ENCODE measurements at regions not wholly inside any gene's neighbourhood (a gene's known extent, or its start where the extent isn't known, plus 50 kb on each side); places are given as distances from the start of the nearest gene placed in this dataset.
"Not testable (repeated sequence)": the region's sequence is repeated elsewhere in the genome, so short reads cannot be mapped to it uniquely, and the experiment has no call there.

DNA sequence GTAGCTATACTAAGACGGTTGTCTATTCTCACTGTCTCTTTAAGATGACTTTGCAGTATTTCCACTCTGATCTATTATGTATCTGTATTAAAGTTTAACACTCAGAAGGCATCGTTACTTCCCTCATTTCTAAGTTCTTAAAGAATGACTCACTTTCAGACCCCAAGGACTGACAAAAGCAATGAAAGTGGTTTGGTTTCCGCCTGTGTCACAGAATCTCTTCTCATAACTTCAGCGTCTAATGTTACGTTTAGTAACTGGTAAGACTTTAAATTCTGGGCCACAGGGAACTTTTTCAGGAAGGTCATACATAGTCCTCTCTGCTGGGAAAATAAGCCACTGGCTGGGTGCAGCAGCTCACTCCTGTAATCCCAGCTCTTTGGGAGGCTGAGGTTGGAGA lies 892.0 kb upstream of the AUTS2 start:
- Mint-ChIP-seq H3K4me3 (no peak overlapping the region), H3K27me3 (no peaks in the 10 kb centered on the region), H3K9me3 (peaks cover 0 to 29% (median 15%) of the 10 kb centered on the region in 8 donors), H3K27ac (no peak overlapping the region), H3K36me3 (no peaks in the 10 kb centered on the region), H3K4me1 (no peaks in the 10 kb centered on the region)
- no peaks in the 10 kb centered on the region for H3K36me3 ChIP-seq (ENCODE audit: insufficient read depth, low read length)
- no peak for DNase-seq
- ChIA-PET CTCF (ENCODE audit: partially characterized antibody) (no interaction called here), POLR2A (ENCODE audit: partially characterized antibody) (no interaction called here)
- no peaks in the 10 kb centered on the region for H3K9me3 ChIP-seq (ENCODE audit: control insufficient read depth in 1 of 2, low read length in 2 of 2)
- no peak overlapping the region for H3K4me3 ChIP-seq (ENCODE audit: low read length in 2 of 2)
- no peaks in the 10 kb centered on the region for H3K4me1 ChIP-seq (ENCODE audit: insufficient read depth, low read length)
- H3K27ac ChIP-seq (ENCODE audit: low read depth, low read length) = no peak overlapping the region
- H3K27me3 ChIP-seq (ENCODE audit: insufficient read depth, low read length) = no peaks in the 10 kb centered on the region
- intact Hi-C loops (cut with micrococcal nuclease) = no loop called here

DNA sequence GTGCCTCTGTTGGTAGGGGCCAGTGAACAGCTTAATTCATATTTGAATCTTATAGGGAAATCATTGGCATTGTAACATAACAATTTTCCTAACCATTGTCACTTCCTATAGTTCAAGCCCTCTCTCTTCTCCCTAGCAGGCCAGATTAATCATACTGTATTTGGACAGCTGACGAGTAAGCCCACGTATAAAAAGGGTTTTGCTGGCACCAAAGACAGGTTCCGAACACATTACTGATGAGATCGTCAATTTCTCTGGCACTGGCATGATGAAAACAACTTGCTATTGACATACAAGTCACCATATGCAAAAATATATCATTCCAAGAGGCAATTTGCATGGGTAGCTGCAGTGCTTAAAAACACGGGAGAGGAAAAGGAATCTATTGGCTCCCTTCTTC lies 891.1 kb upstream of the AUTS2 start:
- no peaks in the 10 kb centered on the region for H3K27me3 ChIP-seq (ENCODE audit: insufficient read depth, low read length)
- no peaks in the 10 kb centered on the region for H3K4me1 Mint-ChIP-seq
- no peak overlapping the region for H3K4me3 Mint-ChIP-seq
- H3K27ac ChIP-seq (ENCODE audit: low read depth, low read length) = no peak overlapping the region
- H3K4me1 ChIP-seq (ENCODE audit: insufficient read depth, low read length) = no peaks in the 10 kb centered on the region
- peaks cover 0 to 32% (median 15%) of the 10 kb centered on the region in 8 donors for H3K9me3 Mint-ChIP-seq
- H3K9me3 ChIP-seq (ENCODE audit: control insufficient read depth in 1 of 2, low read length in 2 of 2) = no peaks in the 10 kb centered on the region
- ChIA-PET CTCF (ENCODE audit: partially characterized antibody) (no interaction called here), POLR2A (ENCODE audit: partially characterized antibody) (no interaction called here)
- DNase-seq = no peak
- no peaks in the 10 kb centered on the region for H3K27me3 Mint-ChIP-seq
- H3K27ac Mint-ChIP-seq = no peak overlapping the region
- no peaks in the 10 kb centered on the region for H3K36me3 ChIP-seq (ENCODE audit: insufficient read depth, low read length)
- H3K36me3 Mint-ChIP-seq = no peaks in the 10 kb centered on the region
- intact Hi-C loops (cut with micrococcal nuclease) = no loop called here
- no peak overlapping the region for H3K4me3 ChIP-seq (ENCODE audit: low read length in 2 of 2)

DNA sequence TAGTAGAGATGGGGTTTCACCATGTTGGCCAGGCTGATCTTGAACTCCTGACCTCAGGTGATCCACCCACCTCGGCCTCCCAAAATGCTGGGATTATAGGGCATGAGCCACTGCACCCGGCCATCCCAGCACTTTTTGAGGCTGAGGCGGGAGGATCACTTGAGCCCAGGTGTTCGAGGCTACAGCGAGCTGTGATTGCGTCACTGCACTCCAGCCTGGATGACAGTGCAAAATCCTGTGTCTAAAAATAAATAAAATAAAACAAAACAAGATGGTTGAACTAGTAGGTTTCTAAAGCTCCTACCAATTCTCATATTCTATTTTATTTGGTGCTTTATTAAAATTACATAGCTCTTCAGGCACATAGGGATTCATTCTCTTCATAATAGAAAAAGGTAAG lies 890.3 kb upstream of the AUTS2 start:
- no peaks in the 10 kb centered on the region for H3K4me1 ChIP-seq (ENCODE audit: insufficient read depth, low read length)
- DNase-seq = no peak
- ChIA-PET CTCF (ENCODE audit: partially characterized antibody) (interaction anchor here (0.7 kb wide), 1 partner anchor 13 kb away, joined by 3 read pairs; no protein-coding TSS in a partner anchor), POLR2A (ENCODE audit: partially characterized antibody) (no interaction called here)
- no peaks in the 10 kb centered on the region for H3K4me1 Mint-ChIP-seq
- H3K36me3 ChIP-seq (ENCODE audit: insufficient read depth, low read length) = no peaks in the 10 kb centered on the region
- H3K4me3 ChIP-seq (ENCODE audit: low read length in 2 of 2) = no peak overlapping the region
- H3K27me3 Mint-ChIP-seq = no peaks in the 10 kb centered on the region
- no peaks in the 10 kb centered on the region for H3K27me3 ChIP-seq (ENCODE audit: insufficient read depth, low read length)
- intact Hi-C loops (cut with micrococcal nuclease) = no loop called here
- no peak overlapping the region for H3K4me3 Mint-ChIP-seq
- no peak overlapping the region for H3K27ac ChIP-seq (ENCODE audit: low read depth, low read length)
- peaks cover 0 to 37% (median 16%) of the 10 kb centered on the region in 8 donors for H3K9me3 Mint-ChIP-seq
- H3K9me3 ChIP-seq (ENCODE audit: control insufficient read depth in 1 of 2, low read length in 2 of 2) = no peaks in the 10 kb centered on the region
- no peak overlapping the region for H3K27ac Mint-ChIP-seq
- H3K36me3 Mint-ChIP-seq = no peaks in the 10 kb centered on the region

DNA sequence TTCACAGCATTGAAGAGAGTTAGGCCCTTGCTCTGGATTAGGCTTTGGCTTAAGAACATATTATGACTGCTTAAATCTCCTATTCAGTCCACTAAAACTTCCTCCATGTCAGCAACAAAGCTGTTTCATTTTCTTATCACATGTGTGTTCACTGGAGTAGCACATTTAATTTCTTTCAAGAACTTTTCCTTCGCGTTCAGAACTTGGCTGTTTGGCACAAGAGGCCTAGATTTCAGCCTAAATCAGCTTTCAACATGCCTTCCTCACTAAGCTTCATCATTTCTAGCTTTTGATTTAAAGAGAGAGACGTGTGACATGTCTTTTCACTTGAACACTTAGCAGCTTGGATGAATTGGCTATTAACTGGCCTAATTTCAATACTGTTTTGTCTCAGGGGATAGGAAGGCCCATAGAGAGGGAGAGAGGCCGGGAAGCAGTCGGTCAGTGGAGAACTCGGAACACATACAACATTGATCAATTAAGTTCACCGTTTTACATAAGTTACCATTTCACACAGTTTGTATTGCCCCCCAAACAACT lies 885.2 kb upstream of the AUTS2 start:
- no peaks in the 10 kb centered on the region for H3K9me3 ChIP-seq (ENCODE audit: control insufficient read depth in 1 of 2, low read length in 2 of 2)
- H3K36me3 Mint-ChIP-seq = no peaks in the 10 kb centered on the region
- no peak for DNase-seq
- no peaks in the 10 kb centered on the region for H3K36me3 ChIP-seq (ENCODE audit: insufficient read depth, low read length)
- H3K27me3 ChIP-seq (ENCODE audit: insufficient read depth, low read length) = no peaks in the 10 kb centered on the region
- H3K4me1 Mint-ChIP-seq = no peaks in the 10 kb centered on the region
- H3K27ac Mint-ChIP-seq = no peak overlapping the region
- ChIA-PET CTCF (ENCODE audit: partially characterized antibody) (no interaction called here), POLR2A (ENCODE audit: partially characterized antibody) (no interaction called here)
- intact Hi-C loops (cut with micrococcal nuclease) = no loop called here
- H3K4me3 Mint-ChIP-seq = no peak overlapping the region
- no peak overlapping the region for H3K27ac ChIP-seq (ENCODE audit: low read depth, low read length)
- H3K4me3 ChIP-seq (ENCODE audit: low read length in 2 of 2) = no peak overlapping the region
- no peaks in the 10 kb centered on the region for H3K4me1 ChIP-seq (ENCODE audit: insufficient read depth, low read length)
- peaks cover 4 to 35% (median 11%) of the 10 kb centered on the region in 8 donors for H3K9me3 Mint-ChIP-seq
- H3K27me3 Mint-ChIP-seq = peaks cover 0 to 1% of the 10 kb centered on the region in 2 donors

DNA sequence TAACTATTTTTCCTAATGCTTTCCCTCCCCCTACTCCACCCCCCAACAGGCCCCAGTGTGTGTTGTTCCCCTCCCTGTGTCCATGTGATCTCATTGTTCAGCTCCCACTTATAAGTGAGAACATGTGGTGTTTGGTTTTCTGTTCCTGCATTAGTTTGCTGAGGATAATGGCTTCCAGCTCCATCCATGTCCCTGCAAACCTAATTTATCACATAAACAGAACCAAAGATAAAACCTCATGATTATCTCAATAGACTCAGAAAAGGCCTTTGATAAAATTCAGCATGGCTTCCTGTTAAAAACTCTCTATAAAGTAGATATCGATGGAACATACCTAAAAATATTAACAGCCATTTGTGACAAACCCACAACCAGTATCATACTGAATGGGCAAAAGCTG lies 884.1 kb upstream of the AUTS2 start:
- H3K27me3 ChIP-seq (ENCODE audit: insufficient read depth, low read length); DNase-seq; H3K27ac ChIP-seq (ENCODE audit: low read depth, low read length); H3K27ac Mint-ChIP-seq; H3K4me3 ChIP-seq (ENCODE audit: low read length in 2 of 2); H3K4me1 Mint-ChIP-seq; H3K4me3 Mint-ChIP-seq; H3K9me3 ChIP-seq (ENCODE audit: control insufficient read depth in 1 of 2, low read length in 2 of 2); H3K36me3 Mint-ChIP-seq; POLR2A ChIA-PET (ENCODE audit: partially characterized antibody); intact Hi-C loops (cut with micrococcal nuclease); H3K4me1 ChIP-seq (ENCODE audit: insufficient read depth, low read length); H3K27me3 Mint-ChIP-seq; H3K36me3 ChIP-seq (ENCODE audit: insufficient read depth, low read length); CTCF ChIA-PET (ENCODE audit: partially characterized antibody): not testable (repeated sequence)
- peaks cover 4 to 32% (median 11%) of the 10 kb centered on the region in 8 donors for H3K9me3 Mint-ChIP-seq

DNA sequence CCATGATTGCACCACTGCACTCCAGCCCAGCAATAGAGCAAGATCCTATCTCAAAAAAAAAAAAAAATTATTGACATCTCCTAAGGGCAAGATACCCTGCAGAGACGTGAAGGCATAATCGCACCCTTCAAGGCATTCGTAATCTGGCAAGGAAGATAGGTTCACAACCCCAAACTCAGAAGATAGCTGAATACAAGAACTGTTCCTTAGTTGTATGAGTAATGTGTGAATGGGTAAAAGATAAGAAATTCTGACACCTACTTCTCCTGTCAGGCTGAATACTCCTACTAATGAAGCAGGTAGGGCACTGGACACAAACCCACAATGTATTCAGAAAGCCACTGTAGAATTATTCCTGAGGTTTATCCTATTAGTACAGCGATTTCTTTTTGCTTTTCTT lies 882.4 kb upstream of the AUTS2 start:
- no peak for DNase-seq
- H3K4me1 Mint-ChIP-seq = no peaks in the 10 kb centered on the region
- H3K36me3 Mint-ChIP-seq = no peaks in the 10 kb centered on the region
- no peak overlapping the region for H3K4me3 Mint-ChIP-seq
- Histone ChIP-seq H3K36me3 (ENCODE audit: insufficient read depth, low read length) (no peaks in the 10 kb centered on the region), H3K4me3 (ENCODE audit: low read length in 2 of 2) (no peak overlapping the region), H3K9me3 (ENCODE audit: control insufficient read depth in 1 of 2, low read length in 2 of 2) (no peaks in the 10 kb centered on the region), H3K27me3 (ENCODE audit: insufficient read depth, low read length) (no peaks in the 10 kb centered on the region), H3K27ac (ENCODE audit: low read depth, low read length) (no peak overlapping the region), H3K4me1 (ENCODE audit: insufficient read depth, low read length) (no peaks in the 10 kb centered on the region)
- ChIA-PET POLR2A (ENCODE audit: partially characterized antibody) (no interaction called here), CTCF (ENCODE audit: partially characterized antibody) (no interaction called here)
- H3K27ac Mint-ChIP-seq = no peak overlapping the region
- peaks cover 0 to 1% of the 10 kb centered on the region in 2 donors for H3K27me3 Mint-ChIP-seq
- intact Hi-C loops (cut with micrococcal nuclease) = no loop called here
- peaks cover 0 to 25% (median 6%) of the 10 kb centered on the region in 8 donors for H3K9me3 Mint-ChIP-seq

DNA sequence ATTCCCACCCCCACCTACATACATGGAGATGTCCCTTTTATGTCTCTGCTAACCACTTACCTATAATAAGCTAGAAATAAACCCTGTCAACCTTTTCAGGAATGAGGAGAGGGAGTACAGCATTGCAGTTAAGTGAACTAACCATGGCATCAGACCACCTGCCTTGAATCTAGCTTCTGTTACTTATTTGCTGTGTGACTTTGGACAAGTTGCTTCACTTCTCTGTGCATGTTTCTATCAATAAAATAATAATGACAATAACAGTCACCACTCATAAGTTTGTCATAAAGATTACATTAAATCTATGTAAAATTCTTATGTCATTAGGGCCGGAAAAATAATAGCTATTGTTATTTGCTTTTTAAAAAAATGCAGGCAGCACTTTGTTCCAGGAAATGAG lies 881.1 kb upstream of the AUTS2 start:
- Histone ChIP-seq H3K27me3 (ENCODE audit: insufficient read depth, low read length) (no peaks in the 10 kb centered on the region), H3K36me3 (ENCODE audit: insufficient read depth, low read length) (no peaks in the 10 kb centered on the region), H3K4me1 (ENCODE audit: insufficient read depth, low read length) (no peaks in the 10 kb centered on the region), H3K9me3 (ENCODE audit: control insufficient read depth in 1 of 2, low read length in 2 of 2) (no peaks in the 10 kb centered on the region), H3K4me3 (ENCODE audit: low read length in 2 of 2) (no peak overlapping the region), H3K27ac (ENCODE audit: low read depth, low read length) (no peak overlapping the region)
- ChIA-PET POLR2A (ENCODE audit: partially characterized antibody) (no interaction called here), CTCF (ENCODE audit: partially characterized antibody) (no interaction called here)
- Mint-ChIP-seq H3K9me3 (peaks cover under 1 to 20% (median 5%) of the 10 kb centered on the region in 8 donors), H3K4me1 (no peaks in the 10 kb centered on the region), H3K36me3 (no peaks in the 10 kb centered on the region), H3K27ac (no peak overlapping the region), H3K27me3 (peaks cover 0 to 1% of the 10 kb centered on the region in 2 donors), H3K4me3 (no peak overlapping the region)
- DNase-seq = no peak
- intact Hi-C loops (cut with micrococcal nuclease) = no loop called here

DNA sequence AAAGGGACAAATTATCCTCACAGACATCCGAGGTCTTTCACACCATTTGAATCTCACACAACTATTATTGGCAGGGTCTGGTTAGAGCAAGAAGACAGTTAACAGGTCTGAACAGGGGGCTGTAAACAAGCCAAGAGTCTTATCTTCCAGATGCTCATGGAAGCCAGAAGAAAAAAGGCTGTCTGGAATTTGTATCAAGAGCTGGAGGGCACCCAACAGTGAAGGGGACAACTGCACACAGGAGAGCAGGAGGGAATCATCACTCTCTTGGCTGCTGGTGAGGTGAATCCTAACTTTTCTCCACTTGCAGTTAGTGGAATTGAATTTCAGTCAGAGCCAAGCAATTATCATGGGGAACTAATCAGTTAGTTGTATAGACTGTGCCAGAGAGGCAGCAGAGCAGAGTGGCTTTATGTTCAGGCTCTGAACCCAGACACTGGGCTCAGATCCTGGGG lies 880.2 kb upstream of the AUTS2 start:
- ChIA-PET POLR2A (ENCODE audit: partially characterized antibody) (no interaction called here), CTCF (ENCODE audit: partially characterized antibody) (no interaction called here)
- H3K4me3 Mint-ChIP-seq = no peak overlapping the region
- H3K27me3 Mint-ChIP-seq = peaks cover 0 to 1% of the 10 kb centered on the region in 2 donors
- no peak overlapping the region for H3K27ac Mint-ChIP-seq
- Histone ChIP-seq H3K27me3 (ENCODE audit: insufficient read depth, low read length) (no peaks in the 10 kb centered on the region), H3K4me1 (ENCODE audit: insufficient read depth, low read length) (no peaks in the 10 kb centered on the region), H3K36me3 (ENCODE audit: insufficient read depth, low read length) (no peaks in the 10 kb centered on the region), H3K4me3 (ENCODE audit: low read length in 2 of 2) (no peak overlapping the region), H3K9me3 (ENCODE audit: control insufficient read depth in 1 of 2, low read length in 2 of 2) (no peaks in the 10 kb centered on the region), H3K27ac (ENCODE audit: low read depth, low read length) (no peak overlapping the region)
- no peaks in the 10 kb centered on the region for H3K4me1 Mint-ChIP-seq
- intact Hi-C loops (cut with micrococcal nuclease) = no loop called here
- H3K36me3 Mint-ChIP-seq = no peaks in the 10 kb centered on the region
- peaks cover 3 to 16% (median 7%) of the 10 kb centered on the region in 8 donors for H3K9me3 Mint-ChIP-seq
- no peak for DNase-seq
